GF-D8 (cell line): ENCODE measurements at regions not wholly inside any gene's neighbourhood (a gene's known extent, or its start where the extent isn't known, plus 50 kb on each side); places are given as distances from the start of the nearest gene placed in this dataset.

Source experiments
- DNase-seq: peaks from one replicate; lab custom pipeline; 2025; lab: John Stamatoyannopoulos, UW

DNA sequence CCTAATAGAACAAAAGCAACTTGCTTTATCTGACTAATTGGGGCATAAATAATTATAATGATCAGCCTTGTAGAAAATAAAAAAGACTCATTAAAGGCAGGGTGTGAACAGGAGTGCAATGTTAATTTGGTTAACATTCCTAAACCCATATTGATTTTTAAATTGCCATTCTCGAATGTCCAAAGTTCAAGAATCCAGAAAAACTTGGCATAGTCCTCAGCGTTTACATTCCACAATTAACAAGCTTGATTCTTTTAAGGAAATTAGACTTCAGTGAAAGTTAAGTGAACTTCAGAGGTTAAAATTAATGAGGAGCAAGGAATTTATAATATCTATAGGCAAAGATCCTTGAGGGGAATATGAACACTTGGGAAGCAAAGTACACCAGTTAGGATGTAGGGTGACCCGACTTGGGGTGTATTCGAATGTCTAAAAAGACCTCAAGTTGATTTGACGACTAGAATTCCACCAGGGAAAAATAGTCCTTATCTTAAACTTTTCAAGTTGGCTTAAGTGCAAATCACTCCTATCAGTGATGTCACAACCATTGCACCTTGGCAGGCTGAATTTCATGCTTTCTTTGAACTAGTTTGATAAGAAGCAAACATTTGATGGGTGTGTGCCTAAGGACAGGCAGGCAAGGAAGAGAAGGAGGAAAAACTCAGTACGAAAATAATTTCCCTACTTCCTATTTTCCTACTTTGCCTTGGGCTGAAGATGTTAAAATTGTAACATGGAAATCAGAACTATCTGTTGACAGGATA lies 830.4 kb upstream of the COBL start:
- DNase-seq = no peak

GRCh38 chr7:52143219-52143618 lies 826.6 kb upstream of the COBL start:
- DNase-seq = no peak

DNA sequence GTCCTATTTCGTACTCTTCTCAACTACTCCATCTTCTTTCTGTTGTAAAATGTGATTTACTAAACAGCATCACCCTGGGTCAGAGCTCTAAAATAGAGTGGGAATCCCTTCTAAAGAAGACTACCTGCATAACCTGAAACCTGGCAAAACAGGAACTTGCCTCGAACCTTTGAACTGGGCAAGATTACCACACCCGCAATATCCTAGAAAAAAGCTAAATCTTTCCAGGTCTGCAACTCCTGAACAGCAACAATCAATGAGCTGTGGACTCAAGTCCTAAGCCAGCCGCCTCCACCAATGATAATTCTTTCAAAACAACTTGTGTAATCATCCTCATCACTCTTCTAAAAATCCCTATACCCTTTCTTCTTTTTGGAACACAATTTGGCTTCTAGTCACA lies 824.2 kb upstream of the COBL start:
- DNase-seq = no peak

GRCh38 chr7:52135403-52135802 lies 818.8 kb upstream of the COBL start:
- DNase-seq = no peak

GRCh38 chr7:52129278-52129677 lies 812.7 kb upstream of the COBL start:
- no peak for DNase-seq

DNA sequence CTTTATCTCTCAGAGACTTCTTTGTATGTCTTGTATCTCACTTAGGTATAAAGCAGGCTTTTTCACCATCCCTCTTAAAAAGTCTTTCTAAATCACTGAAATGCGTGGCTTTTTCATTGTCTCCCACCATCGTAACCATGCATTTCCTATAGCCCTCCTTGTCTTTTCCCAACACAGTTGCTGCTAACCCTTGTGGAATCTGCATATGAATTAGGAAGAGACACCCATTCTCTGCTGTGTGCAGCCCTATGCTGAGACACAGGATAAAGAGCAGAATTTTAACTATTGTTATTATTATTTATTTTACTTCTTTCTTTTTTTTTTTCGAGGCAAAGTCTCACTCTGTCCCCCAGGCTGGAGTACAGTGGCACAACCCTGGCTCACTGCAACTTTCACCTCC lies 804.3 kb upstream of the COBL start:
- DNase-seq = no peak

GRCh38 chr7:52119537-52119936 lies 802.9 kb upstream of the COBL start:
- DNase-seq = no peak

DNA sequence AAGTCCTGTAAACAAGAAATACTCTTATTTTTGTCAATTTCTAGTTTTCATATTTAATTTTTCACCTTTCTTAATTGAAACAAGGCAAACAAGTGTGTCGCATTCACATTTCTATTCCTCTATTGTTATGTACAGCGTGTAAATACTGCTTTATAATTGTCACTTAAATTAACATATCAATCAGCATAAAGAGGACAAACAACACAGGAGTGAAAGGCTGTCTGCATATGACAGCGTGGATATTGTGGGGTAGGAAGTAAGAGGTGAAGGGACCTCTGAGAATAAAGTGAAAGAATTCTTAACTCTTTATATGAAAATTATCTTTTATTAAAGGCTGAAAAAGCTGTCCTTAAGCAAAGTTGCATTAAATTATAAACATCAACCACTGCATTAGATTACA lies 797.9 kb upstream of the COBL start:
- DNase-seq = no peak

DNA sequence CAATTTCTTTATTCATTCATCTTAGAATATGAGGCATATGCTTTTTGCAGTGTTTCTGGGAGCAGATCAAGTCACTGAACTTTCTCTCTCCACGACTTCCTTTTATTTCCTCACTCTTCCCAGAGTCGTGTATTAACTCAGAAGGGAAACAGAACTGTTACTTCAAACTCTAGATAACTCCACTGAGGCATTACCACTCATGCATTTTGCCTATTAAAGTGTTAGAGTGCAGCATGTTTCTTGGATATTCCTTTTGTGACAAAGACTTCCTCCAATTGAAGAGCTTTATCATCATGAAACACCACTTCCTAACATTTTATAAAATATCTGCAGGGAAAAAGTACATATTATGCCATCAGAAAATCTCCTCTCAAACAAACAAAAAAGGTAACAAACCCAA lies 797.4 kb upstream of the COBL start:
- DNase-seq = no peak

GRCh38 chr7:52107355-52107754 lies 790.7 kb upstream of the COBL start:
- DNase-seq = no peak

GRCh38 chr7:52095861-52096260 lies 779.3 kb upstream of the COBL start:
- no peak for DNase-seq

- DNase-seq = no peak
Measured at GRCh38 chr7:52091996-52092395, 775.4 kb upstream of the COBL start.

- DNase-seq = no peak
Measured at GRCh38 chr7:52091101-52091500, 774.5 kb upstream of the COBL start.

GRCh38 chr7:52088008-52088901 lies 771.6 kb upstream of the COBL start:
- DNase-seq = no peak

GRCh38 chr7:52085610-52086009 lies 769.0 kb upstream of the COBL start:
- DNase-seq = no peak

DNA sequence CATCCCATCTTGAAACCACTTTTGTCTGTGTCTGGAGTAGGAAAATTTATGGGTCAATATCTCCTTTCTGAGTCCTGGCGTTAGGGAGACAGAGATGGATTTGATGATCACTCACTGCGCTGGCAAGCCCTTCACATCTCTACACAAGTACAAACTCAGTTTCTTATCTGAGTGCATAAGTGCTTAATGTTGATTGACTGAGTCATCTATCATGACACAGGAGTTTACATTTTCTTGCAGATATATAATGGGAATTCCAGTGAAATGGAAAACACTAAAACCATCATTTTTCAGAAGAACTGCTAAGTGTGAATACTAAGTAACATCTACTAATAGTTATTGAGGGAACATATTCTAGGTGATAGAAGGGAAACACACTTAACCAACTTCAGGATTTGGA lies 763.9 kb upstream of the COBL start:
- no peak for DNase-seq

- DNase-seq = no peak
Measured at GRCh38 chr7:52079726-52080125, 763.1 kb upstream of the COBL start.

- DNase-seq = no peak
Measured at GRCh38 chr7:52077571-52077970, 761.0 kb upstream of the COBL start.

- DNase-seq = no peak
Measured at GRCh38 chr7:52074912-52075311, 758.3 kb upstream of the COBL start.

DNA sequence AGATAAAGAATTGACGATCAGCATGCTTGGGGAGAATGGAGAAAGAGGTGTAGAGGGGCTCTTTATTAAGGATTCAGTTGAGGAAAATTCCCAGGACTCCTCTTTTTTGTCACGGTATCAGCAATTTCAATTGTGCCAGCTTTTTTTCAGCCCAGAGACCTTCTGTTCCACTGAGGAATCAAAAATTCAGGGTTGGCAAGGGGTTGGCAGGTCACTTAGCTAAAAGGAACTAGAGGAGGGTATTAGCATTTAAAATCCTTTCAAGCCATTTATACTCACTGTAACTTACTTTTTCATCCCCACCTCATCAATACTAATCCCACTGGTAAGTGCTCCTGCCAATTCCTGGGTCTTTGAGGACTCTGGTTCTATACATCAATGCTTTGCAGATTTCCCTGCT lies 757.5 kb upstream of the COBL start:
- no peak for DNase-seq

DNA sequence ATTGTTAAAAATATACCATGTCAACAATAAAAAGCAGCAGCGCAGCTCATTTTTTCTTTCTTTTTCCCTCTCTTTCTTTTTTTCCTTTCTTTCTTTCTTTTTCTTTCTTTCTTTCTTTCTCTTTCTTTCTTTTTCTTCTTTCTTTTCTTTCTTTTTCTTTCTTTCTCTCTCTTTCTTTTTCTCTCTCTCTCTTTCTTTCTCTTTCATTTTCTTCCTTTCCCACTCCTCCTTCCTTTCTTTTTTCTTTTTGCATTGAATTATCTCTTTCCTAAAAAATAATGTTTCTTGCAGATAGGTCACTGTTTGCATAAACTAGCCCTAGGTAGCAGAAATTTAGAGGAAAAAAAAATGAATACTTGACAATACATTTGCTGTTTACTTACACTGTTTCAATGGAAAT lies 755.1 kb upstream of the COBL start:
- no peak for DNase-seq

- DNase-seq = no peak
Measured at GRCh38 chr7:52064493-52064892, 747.9 kb upstream of the COBL start.

DNA sequence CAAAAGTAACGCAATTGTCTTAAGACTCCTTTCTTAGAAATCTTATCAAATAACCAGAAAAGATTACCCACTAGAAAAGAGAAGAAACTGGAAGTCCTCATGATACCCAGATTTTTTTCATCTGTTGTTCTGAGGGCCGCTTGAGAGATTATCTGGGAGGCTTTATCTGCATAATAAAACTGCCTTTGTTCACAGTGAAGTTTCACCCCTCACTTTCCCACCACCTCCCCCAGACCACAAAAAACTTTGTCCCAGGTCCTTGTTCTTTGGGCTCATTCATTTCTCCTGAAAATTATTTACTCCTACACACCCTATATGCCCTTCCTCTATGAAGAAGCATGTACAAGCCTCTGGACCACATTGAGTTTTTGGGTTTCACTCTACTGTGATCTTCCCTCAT lies 745.1 kb upstream of the COBL start:
- no peak for DNase-seq
